ENCODE measurements at regions not wholly inside any gene's neighbourhood (a gene's known extent, or its start where the extent isn't known, plus 50 kb on each side); places are given as distances from the start of the nearest gene placed in this dataset.
"Not testable (repeated sequence)": the region's sequence is repeated elsewhere in the genome, so short reads cannot be mapped to it uniquely, and the experiment has no call there.

- not testable (repeated sequence) for DNase-seq (ENCODE audit: low spot score)
These were observed 71.0 kb downstream of the DAPL1 start for GRCh38 chr2:158866082-158866481.

GRCh38 chr2:158867531-158868191 lies 72.5 kb downstream of the DAPL1 start:
- not testable (repeated sequence) for DNase-seq (ENCODE audit: low spot score)

- DNase-seq (ENCODE audit: low spot score): not testable (repeated sequence)
These were observed 73.3 kb downstream of the DAPL1 start for GRCh38 chr2:158868386-158868785.

GRCh38 chr2:158869122-158869521 lies 74.0 kb downstream of the DAPL1 start:
- DNase-seq (ENCODE audit: low spot score): not testable (repeated sequence)

- not testable (repeated sequence) for DNase-seq (ENCODE audit: low spot score)
These were observed 74.5 kb downstream of the DAPL1 start for GRCh38 chr2:158869609-158870008.

GRCh38 chr2:158878003-158878402 lies 82.9 kb downstream of the DAPL1 start:
- DNase-seq (ENCODE audit: low spot score): no peak

- DNase-seq (ENCODE audit: low spot score): no peak
These were observed 84.2 kb downstream of the DAPL1 start for GRCh38 chr2:158879229-158879903.

GRCh38 chr2:158882297-158882696 lies 86.1 kb upstream of the TANC1 start:
- DNase-seq (ENCODE audit: low spot score): no peak

- not testable (repeated sequence) for DNase-seq (ENCODE audit: low spot score)
These were observed 83.9 kb upstream of the TANC1 start for GRCh38 chr2:158884552-158884951.

GRCh38 chr2:158885018-158885678 lies 83.3 kb upstream of the TANC1 start:
- DNase-seq (ENCODE audit: low spot score): not testable (repeated sequence)

- DNase-seq (ENCODE audit: low spot score): not testable (repeated sequence)
These were observed 82.8 kb upstream of the TANC1 start for GRCh38 chr2:158885679-158886050.

- no peak for DNase-seq (ENCODE audit: low spot score)
These were observed 79.1 kb upstream of the TANC1 start for GRCh38 chr2:158889135-158889853.

GRCh38 chr2:158890296-158890905 lies 78.0 kb upstream of the TANC1 start:
- peak; percentile 45 for DNase-seq (ENCODE audit: low spot score)

GRCh38 chr2:158893026-158893425 lies 75.4 kb upstream of the TANC1 start:
- DNase-seq (ENCODE audit: low spot score): peak; percentile 89

GRCh38 chr2:158893474-158893873 lies 75.0 kb upstream of the TANC1 start:
- DNase-seq (ENCODE audit: low spot score): no peak

- DNase-seq (ENCODE audit: low spot score): peak; percentile 59
These were observed 74.4 kb upstream of the TANC1 start for GRCh38 chr2:158894078-158894477.

GRCh38 chr2:158894572-158894971 lies 73.9 kb upstream of the TANC1 start:
- DNase-seq (ENCODE audit: low spot score): no peak

GRCh38 chr2:158900345-158900744 lies 68.1 kb upstream of the TANC1 start:
- no peak for DNase-seq (ENCODE audit: low spot score)

GRCh38 chr2:158902005-158902398 lies 66.4 kb upstream of the TANC1 start:
- no peak for DNase-seq (ENCODE audit: low spot score)

GRCh38 chr2:158903711-158904405 lies 64.6 kb upstream of the TANC1 start:
- no peak for DNase-seq (ENCODE audit: low spot score)

- no peak for DNase-seq (ENCODE audit: low spot score)
These were observed 63.7 kb upstream of the TANC1 start for GRCh38 chr2:158904627-158905177.
